Activated CD8-positive, alpha-beta memory T cell treated with anti-CD3 and anti-CD28 coated beads, Interleukin-2, amount 10 ng/mL, durations not matched to agents 7 days and 5 days (primary cell): ENCODE measurements at regions not wholly inside any gene's neighbourhood (a gene's known extent, or its start where the extent isn't known, plus 50 kb on each side); places are given as distances from the start of the nearest gene placed in this dataset.

Source experiments
- ATAC-seq: fragments of 150-1000 bp; cut with Tn5 transposase; one replicate; pipeline ENCODE4 v1.10.0; 2021; ENCODE audit warnings: moderate library complexity
- CTCF ChIA-PET: fragments of 350-600 bp; sonication (Branson Sonifier 250); formaldehyde crosslinking; loops from one replicate; lab custom pipeline; 2021; ENCODE audit warnings: antibody characterized with exemption; lab: Charles Lee
- DNase-seq: peaks from one replicate; pipeline ENCODE4 v3.0.0-alpha.2; 2020
- H3K27ac Mint-ChIP-seq: one replicate; pipeline ENCODE4 v1.8.0; 2021; ENCODE audit warnings: mild to moderate bottlenecking, mixed read lengths
- H3K27me3 Mint-ChIP-seq: one replicate; pipeline ENCODE4 v1.8.0; 2021; ENCODE audit warnings: mixed read lengths
- H3K36me3 Mint-ChIP-seq: one replicate; pipeline ENCODE4 v1.8.0; 2021; ENCODE audit warnings: mild to moderate bottlenecking, mixed read lengths
- H3K4me1 Mint-ChIP-seq: one replicate; pipeline ENCODE4 v1.8.0; 2021; ENCODE audit warnings: mixed read lengths
- H3K4me3 Mint-ChIP-seq: one replicate; pipeline ENCODE4 v1.8.0; 2021; ENCODE audit warnings: mild to moderate bottlenecking, moderate library complexity, mixed read lengths
- H3K9me3 Mint-ChIP-seq: one replicate; pipeline ENCODE4 v1.8.0; 2022; ENCODE audit warnings: low read depth, mixed read lengths

GRCh38 chr3:152733584-152734119 lies 101.3 kb upstream of the P2RY1 start:
- no peak for ATAC-seq
- H3K9me3 Mint-ChIP-seq = no peaks in the 10 kb centered on the region
- CTCF ChIA-PET = no interaction called here
- no peak overlapping the region for H3K4me3 Mint-ChIP-seq
- no peak overlapping the region for H3K27ac Mint-ChIP-seq
- no peak for DNase-seq
- H3K36me3 Mint-ChIP-seq = no peaks in the 10 kb centered on the region
- H3K4me1 Mint-ChIP-seq = peaks cover 14% of the 10 kb centered on the region
- H3K27me3 Mint-ChIP-seq = peaks cover 32% of the 10 kb centered on the region

DNA sequence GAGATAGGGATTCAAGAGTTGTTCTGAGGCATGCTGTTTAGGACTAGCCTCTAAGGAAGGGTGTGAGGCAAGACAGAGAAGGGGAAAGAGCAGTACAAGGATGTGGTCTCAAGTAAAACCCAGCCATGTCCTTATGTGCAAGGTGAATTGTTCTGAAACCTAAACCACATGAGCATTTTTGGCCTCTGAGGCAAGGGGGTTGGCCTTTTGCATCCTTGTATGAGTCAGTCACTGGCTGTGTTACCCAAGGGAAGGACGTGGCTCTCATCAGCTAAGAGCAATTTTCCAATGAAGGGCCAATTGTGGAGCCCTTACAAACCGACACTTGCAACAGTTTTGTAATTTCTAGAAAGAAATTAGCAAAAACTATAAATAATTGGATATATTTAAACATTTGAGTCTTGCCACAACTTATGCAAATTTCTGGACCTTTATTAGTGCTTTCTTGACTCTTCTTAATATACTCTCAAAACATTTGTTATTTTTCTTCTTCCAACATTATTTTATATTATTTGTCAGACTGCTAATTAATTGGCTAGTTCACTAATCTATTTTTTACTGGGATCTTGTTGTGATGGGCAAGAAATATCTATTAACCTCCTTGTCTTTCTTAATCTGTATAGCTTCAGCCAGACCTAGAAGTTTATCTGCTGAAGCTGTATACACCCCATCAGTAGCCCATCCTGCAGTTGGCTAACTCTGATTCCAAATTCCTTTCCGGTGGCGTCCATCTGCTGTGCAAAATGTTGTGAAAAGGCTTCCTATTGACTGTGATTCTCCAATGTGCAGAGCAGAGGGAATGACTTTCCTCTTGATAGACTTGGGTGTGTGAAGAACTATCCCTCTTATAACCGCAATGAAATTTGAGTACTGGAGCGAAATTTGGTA lies 97.7 kb upstream of the P2RY1 start:
- H3K4me1 Mint-ChIP-seq = peaks cover 17% of the 10 kb centered on the region
- peak; percentile 86 for ATAC-seq
- no peak overlapping the region for H3K27ac Mint-ChIP-seq
- no peak overlapping the region for H3K4me3 Mint-ChIP-seq
- peaks cover 40% of the 10 kb centered on the region for H3K27me3 Mint-ChIP-seq
- H3K36me3 Mint-ChIP-seq = no peaks in the 10 kb centered on the region
- peak; percentile 77 for DNase-seq
- no peaks in the 10 kb centered on the region for H3K9me3 Mint-ChIP-seq
- CTCF ChIA-PET = no interaction called here

DNA sequence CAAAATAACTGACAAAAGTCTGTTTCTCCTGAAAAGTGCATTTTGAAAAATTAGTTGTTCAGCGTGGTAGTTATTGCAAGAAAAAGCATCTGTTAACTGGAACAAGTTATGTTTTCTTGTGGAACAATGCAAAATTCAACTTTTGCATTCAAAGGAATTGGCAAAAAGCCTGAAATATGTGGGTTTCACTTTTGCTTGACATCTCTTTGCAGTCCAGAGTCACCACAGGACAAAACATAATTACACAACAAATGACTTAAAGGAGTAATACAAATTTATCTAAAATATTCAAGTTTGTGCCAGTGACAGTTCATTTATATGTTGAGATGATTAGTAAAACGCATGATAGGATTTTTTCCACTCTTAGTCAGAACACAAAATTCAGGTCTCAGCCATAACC lies 96.3 kb upstream of the P2RY1 start:
- CTCF ChIA-PET = no interaction called here
- H3K4me1 Mint-ChIP-seq = peaks cover 17% of the 10 kb centered on the region

GRCh38 chr3:152742368-152743347 lies 92.3 kb upstream of the P2RY1 start:
- DNase-seq = no peak
- no peaks in the 10 kb centered on the region for H3K36me3 Mint-ChIP-seq
- H3K4me3 Mint-ChIP-seq = no peak overlapping the region
- H3K4me1 Mint-ChIP-seq = peaks cover 9% of the 10 kb centered on the region
- H3K9me3 Mint-ChIP-seq = no peaks in the 10 kb centered on the region
- no peak overlapping the region for H3K27ac Mint-ChIP-seq
- CTCF ChIA-PET = no interaction called here
- no peak for ATAC-seq
- H3K27me3 Mint-ChIP-seq = peaks cover 27% of the 10 kb centered on the region

More for the DNA sequence above, 96.3 kb upstream of the P2RY1 start:
- ATAC-seq (no peak), DNase-seq (no peak)
- H3K9me3 Mint-ChIP-seq = no peaks in the 10 kb centered on the region
- H3K27me3 Mint-ChIP-seq = peaks cover 43% of the 10 kb centered on the region
- H3K4me3 Mint-ChIP-seq = no peak overlapping the region
- H3K27ac Mint-ChIP-seq = no peak overlapping the region
- no peaks in the 10 kb centered on the region for H3K36me3 Mint-ChIP-seq

GRCh38 chr3:152745646-152746045 lies 89.3 kb upstream of the P2RY1 start:
- H3K4me3 Mint-ChIP-seq = no peak overlapping the region
- H3K36me3 Mint-ChIP-seq = no peaks in the 10 kb centered on the region
- no peak for DNase-seq
- peaks cover 16% of the 10 kb centered on the region for H3K27me3 Mint-ChIP-seq
- ATAC-seq = no peak
- peaks cover 2% of the 10 kb centered on the region for H3K9me3 Mint-ChIP-seq
- H3K27ac Mint-ChIP-seq = no peak overlapping the region
- CTCF ChIA-PET = no interaction called here
- no peaks in the 10 kb centered on the region for H3K4me1 Mint-ChIP-seq

DNA sequence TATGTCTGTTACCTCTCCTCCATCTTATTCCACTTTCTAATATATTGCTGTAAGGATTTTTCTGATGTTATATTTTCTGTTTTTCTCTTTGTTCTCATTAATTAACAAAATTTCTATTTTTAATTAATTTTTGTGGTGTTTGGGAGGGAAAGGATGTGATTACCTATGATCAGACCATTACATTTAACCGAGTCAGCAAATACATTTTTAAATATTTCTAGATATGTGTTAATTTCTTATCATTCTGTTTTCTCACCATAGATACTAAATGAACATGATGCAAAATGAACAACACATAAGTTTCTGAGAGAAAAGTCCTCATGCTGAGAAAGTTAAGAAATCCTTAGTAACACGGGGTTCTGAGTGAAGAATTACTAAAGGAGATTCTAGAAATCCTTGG lies 80.6 kb upstream of the P2RY1 start:
- H3K4me3 Mint-ChIP-seq = no peak overlapping the region
- H3K27me3 Mint-ChIP-seq = no peaks in the 10 kb centered on the region
- CTCF ChIA-PET = no interaction called here
- ATAC-seq = no peak
- H3K9me3 Mint-ChIP-seq = peaks cover 2% of the 10 kb centered on the region
- no peak overlapping the region for H3K27ac Mint-ChIP-seq
- no peaks in the 10 kb centered on the region for H3K4me1 Mint-ChIP-seq
- H3K36me3 Mint-ChIP-seq = no peaks in the 10 kb centered on the region
- no peak for DNase-seq

DNA sequence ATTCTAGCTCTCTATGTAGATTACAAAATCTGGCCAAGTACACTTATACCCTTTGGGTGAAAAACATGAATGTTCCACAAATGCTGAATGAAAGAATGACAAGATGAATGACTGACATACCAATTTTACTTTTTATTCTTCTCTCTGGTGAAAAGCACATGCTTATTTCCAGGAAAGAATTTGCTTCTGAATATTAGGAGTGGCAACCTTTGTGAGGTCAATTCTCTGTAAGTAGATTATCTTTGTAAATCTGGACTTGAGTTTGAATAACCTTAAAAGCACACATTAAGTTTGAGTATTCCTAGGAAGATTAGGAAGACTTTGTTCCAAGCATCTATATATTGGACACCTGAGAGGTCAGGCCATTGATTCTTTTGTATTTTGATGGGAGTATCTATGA lies 78.1 kb upstream of the P2RY1 start:
- DNase-seq (no peak), ATAC-seq (no peak)
- no peaks in the 10 kb centered on the region for H3K27me3 Mint-ChIP-seq
- H3K9me3 Mint-ChIP-seq = no peaks in the 10 kb centered on the region
- CTCF ChIA-PET = no interaction called here
- no peak overlapping the region for H3K4me3 Mint-ChIP-seq
- H3K27ac Mint-ChIP-seq = no peak overlapping the region
- no peaks in the 10 kb centered on the region for H3K36me3 Mint-ChIP-seq
- no peaks in the 10 kb centered on the region for H3K4me1 Mint-ChIP-seq

DNA sequence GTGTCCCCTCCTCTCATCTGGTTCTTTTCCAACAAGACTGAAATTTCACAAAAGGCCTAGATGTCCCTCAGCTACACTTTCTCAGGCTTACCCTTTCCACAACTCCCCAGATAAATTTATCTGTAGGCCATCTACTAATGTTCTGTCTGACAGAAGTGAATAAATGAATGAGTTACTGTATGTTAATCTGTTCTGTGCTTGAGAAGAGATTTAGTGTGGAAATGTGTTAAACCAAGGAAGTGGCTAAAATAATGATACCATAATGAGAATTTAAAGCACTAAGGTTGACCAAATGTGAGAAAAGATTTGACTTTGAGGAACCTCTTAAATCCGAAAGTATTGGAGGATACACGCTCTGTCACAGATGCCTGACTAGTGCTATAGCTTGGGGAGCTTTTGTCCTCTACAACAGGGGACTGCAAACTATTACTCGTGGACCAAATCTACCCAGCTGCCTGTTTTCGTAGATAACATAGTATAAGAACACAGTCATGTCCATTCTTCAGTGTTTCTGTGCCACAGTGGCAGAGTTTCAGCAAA lies 74.8 kb upstream of the P2RY1 start:
- Mint-ChIP-seq H3K27me3 (no peaks in the 10 kb centered on the region), H3K4me1 (no peaks in the 10 kb centered on the region), H3K9me3 (peaks cover 1% of the 10 kb centered on the region), H3K36me3 (no peaks in the 10 kb centered on the region), H3K27ac (no peak overlapping the region), H3K4me3 (no peak overlapping the region)
- CTCF ChIA-PET = interaction anchor here (1.1 kb wide), 1 partner anchor 75 kb away, joined by 3 read pairs; the partner anchor contains the start of gene P2RY1
- no peak for DNase-seq
- no peak for ATAC-seq

GRCh38 chr3:152760591-152760990 lies 74.3 kb upstream of the P2RY1 start:
- Mint-ChIP-seq H3K9me3 (peaks cover 2% of the 10 kb centered on the region), H3K27me3 (no peaks in the 10 kb centered on the region), H3K4me1 (no peaks in the 10 kb centered on the region), H3K4me3 (no peak overlapping the region), H3K27ac (no peak overlapping the region), H3K36me3 (no peaks in the 10 kb centered on the region)
- no peak for ATAC-seq
- CTCF ChIA-PET = interaction anchor here (1.1 kb wide), 1 partner anchor 75 kb away, joined by 3 read pairs; the partner anchor contains the start of gene P2RY1
- no peak for DNase-seq

GRCh38 chr3:152768478-152768877 lies 66.5 kb upstream of the P2RY1 start:
- no peaks in the 10 kb centered on the region for H3K4me1 Mint-ChIP-seq
- peaks cover 2% of the 10 kb centered on the region for H3K9me3 Mint-ChIP-seq
- no peak overlapping the region for H3K4me3 Mint-ChIP-seq
- ATAC-seq (no peak), DNase-seq (no peak)
- no peak overlapping the region for H3K27ac Mint-ChIP-seq
- H3K27me3 Mint-ChIP-seq = no peaks in the 10 kb centered on the region
- CTCF ChIA-PET = no interaction called here
- no peaks in the 10 kb centered on the region for H3K36me3 Mint-ChIP-seq

GRCh38 chr3:152769523-152769922 lies 65.4 kb upstream of the P2RY1 start:
- H3K27me3 Mint-ChIP-seq = no peaks in the 10 kb centered on the region
- no peak for ATAC-seq

DNA sequence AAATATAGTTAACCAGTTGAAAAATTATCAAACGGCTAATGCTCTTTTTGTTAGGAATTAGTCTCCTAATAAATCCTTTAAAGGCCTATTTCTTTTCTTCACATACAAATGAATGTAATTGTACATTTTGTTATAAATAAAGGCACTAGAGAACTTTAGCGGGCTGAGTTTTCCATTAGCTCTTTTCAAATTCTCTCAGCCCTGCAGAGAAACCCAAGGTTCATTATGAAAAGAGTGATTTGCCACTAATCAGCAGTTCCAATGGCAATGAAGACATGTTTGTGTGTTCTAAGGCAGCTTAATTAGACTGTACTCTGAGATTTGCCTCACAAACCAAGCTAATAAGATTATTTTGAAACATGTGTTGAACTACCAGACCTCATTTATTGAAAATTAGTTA lies 64.6 kb upstream of the P2RY1 start:
- no peaks in the 10 kb centered on the region for H3K9me3 Mint-ChIP-seq
- no peaks in the 10 kb centered on the region for H3K4me1 Mint-ChIP-seq
- no peaks in the 10 kb centered on the region for H3K27me3 Mint-ChIP-seq
- no peaks in the 10 kb centered on the region for H3K36me3 Mint-ChIP-seq
- DNase-seq (no peak), ATAC-seq (no peak)
- CTCF ChIA-PET = no interaction called here
- H3K4me3 Mint-ChIP-seq = no peak overlapping the region
- H3K27ac Mint-ChIP-seq = no peak overlapping the region

More at GRCh38 chr3:152769523-152769922, 65.4 kb upstream of the P2RY1 start:
- H3K27ac Mint-ChIP-seq = no peak overlapping the region
- peaks cover 2% of the 10 kb centered on the region for H3K9me3 Mint-ChIP-seq
- H3K4me3 Mint-ChIP-seq = no peak overlapping the region
- H3K4me1 Mint-ChIP-seq = no peaks in the 10 kb centered on the region
- CTCF ChIA-PET = no interaction called here
- DNase-seq = no peak
- no peaks in the 10 kb centered on the region for H3K36me3 Mint-ChIP-seq

DNA sequence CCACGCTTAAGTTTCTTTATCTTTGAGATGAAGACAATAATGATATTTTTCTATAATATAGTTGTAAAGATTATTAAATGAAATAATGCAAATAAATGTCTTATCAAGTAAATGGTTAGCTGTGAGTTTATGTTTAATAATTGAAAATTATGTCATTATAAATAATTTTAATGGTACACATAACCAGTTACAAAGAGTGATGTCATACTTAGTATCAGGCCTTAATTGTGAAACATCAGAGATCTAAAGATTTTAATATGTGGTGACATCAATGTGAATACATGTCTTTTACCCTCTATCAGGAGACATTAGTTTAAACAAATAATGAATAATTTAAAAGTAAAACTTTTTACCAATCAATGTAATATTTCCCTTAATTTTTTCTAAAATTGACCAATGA lies 63.8 kb upstream of the P2RY1 start:
- Mint-ChIP-seq H3K4me1 (no peaks in the 10 kb centered on the region), H3K4me3 (no peak overlapping the region), H3K36me3 (no peaks in the 10 kb centered on the region)

More for the DNA sequence above, 63.8 kb upstream of the P2RY1 start:
- DNase-seq (no peak), ATAC-seq (no peak)
- Mint-ChIP-seq H3K27me3 (no peaks in the 10 kb centered on the region), H3K27ac (no peak overlapping the region), H3K9me3 (no peaks in the 10 kb centered on the region)
- CTCF ChIA-PET = no interaction called here
